ENCODE measurements at regions not wholly inside any gene's neighbourhood (a gene's known extent, or its start where the extent isn't known, plus 50 kb on each side); places are given as distances from the start of the nearest gene placed in this dataset.

- no peak for TF ChIP-seq CTCF (IDR thresholded peaks at IDR 0.05)
- no peak for TF ChIP-seq EP300 (IDR thresholded peaks at IDR 0.05)
Observed at GRCh38 chr3:79986338-79986737, 218.5 kb upstream of the ROBO1 start.

All from ovary (tissue), 3 donors.